GM12874 (cell line): ENCODE measurements at regions not wholly inside any gene's neighbourhood (a gene's known extent, or its start where the extent isn't known, plus 50 kb on each side); places are given as distances from the start of the nearest gene placed in this dataset.

Experiments used
- TF ChIP-seq, protein P1 (sequence below): IDR thresholded peaks from 2 replicates; pipeline ENCODE4 v1.5.1; 2011; ENCODE audit warnings: low read depth, mild to moderate bottlenecking, control low read depth, low read length, moderate library complexity; ENCODE audit not compliant: insufficient read depth

GRCh38 chr21:31557421-31558188 is 101.9 kb upstream of the SOD1 start:
- TF ChIP-seq, protein P1, sequence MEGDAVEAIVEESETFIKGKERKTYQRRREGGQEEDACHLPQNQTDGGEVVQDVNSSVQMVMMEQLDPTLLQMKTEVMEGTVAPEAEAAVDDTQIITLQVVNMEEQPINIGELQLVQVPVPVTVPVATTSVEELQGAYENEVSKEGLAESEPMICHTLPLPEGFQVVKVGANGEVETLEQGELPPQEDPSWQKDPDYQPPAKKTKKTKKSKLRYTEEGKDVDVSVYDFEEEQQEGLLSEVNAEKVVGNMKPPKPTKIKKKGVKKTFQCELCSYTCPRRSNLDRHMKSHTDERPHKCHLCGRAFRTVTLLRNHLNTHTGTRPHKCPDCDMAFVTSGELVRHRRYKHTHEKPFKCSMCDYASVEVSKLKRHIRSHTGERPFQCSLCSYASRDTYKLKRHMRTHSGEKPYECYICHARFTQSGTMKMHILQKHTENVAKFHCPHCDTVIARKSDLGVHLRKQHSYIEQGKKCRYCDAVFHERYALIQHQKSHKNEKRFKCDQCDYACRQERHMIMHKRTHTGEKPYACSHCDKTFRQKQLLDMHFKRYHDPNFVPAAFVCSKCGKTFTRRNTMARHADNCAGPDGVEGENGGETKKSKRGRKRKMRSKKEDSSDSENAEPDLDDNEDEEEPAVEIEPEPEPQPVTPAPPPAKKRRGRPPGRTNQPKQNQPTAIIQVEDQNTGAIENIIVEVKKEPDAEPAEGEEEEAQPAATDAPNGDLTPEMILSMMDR: no peak

- TF ChIP-seq, protein P1: no peak
These were observed 102.8 kb upstream of the SOD1 start for GRCh38 chr21:31556662-31557061.

DNA sequence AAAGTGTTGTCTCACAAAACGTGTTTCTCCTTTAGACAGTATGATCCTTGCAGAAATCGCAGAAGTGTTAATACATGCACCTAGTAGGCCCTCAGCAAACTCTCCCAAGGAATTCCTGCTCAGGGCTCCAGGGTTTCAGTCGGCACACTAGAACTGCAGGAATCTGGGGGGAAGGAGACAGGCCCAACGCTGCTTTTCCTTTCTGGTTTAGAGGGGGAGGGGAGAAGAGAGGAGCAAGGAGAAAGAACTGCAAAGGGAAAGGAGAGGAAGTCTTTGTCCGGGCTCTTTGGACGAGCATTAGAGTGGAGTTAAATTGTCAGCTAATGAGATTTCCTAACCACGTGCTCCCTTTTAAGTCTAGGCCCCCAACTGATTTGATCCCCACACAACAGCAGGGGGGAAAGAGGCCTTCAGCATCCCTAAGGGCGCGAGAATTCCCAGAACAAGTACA is 103.7 kb upstream of the SOD1 start:
- TF ChIP-seq, protein P1: no peak

DNA sequence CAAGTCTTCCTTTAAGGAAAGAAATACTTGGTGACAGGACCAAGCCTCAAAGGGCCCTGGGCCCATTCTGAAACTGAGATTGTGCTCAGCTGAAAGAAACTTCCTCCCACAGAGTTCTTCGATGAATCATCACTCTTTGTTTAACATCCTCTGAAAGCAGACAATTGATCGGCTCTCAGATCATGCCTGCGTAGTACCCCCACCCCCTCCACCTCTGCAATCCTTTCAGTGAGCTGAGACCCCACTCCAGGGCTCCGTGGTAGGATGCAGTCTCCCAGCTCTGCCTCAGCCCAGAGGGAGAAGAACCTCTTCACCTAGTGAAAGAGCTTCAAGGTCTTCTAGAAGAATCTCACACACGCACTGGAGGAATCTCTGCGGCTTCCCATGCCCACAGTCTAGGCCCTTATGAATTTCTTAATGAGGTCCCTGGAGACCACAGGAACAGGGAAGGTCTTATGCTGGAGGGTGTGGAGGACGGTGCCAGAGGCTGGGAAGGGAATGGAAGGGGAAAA is 104.9 kb upstream of the SOD1 start:
- TF ChIP-seq, protein P1: no peak

DNA sequence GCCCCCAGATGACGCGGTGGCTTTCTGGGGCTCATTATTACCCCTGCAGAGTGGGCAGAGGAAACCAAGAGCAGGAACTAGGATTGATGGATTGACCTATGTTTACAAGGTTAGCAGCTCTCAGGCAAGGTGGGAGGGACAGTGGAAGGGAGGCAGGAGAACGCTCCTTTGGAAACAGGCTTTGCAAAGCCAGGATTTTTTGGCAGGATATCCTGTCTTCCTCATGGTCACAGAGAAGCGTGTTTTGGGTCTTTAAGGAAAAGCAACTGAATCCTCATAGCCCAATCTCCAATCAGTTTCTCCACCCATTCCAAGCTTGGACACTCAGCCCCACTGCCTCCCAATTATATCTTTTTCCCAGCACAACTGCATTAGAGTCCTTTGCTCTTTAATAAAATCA is 105.6 kb upstream of the SOD1 start:
- TF ChIP-seq, protein P1: no peak

GRCh38 chr21:31553461-31553860 is 106.0 kb upstream of the SOD1 start:
- TF ChIP-seq, protein P1: no peak

DNA sequence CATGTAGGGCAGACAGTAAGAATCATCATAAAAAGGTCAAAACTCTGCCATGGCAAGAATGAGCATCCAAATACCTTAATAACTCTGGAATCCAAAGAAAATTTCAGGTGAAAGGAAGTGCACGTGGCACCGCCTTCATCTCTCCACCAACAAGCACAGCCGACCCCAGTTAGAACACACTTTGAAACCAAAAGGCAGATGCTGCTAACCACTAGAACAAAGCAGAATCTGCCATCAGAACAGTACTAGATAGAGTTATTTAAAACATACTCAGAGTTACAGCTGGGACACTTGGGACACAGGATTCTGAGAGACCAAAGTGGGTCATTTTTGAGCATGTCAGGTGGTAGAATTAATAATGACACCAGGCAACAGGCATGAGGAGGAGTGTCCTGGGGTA is 106.7 kb upstream of the SOD1 start:
- TF ChIP-seq, protein P1: no peak
